ENCODE measurements at regions not wholly inside any gene's neighbourhood (a gene's known extent, or its start where the extent isn't known, plus 50 kb on each side); places are given as distances from the start of the nearest gene placed in this dataset.
"Not testable (repeated sequence)": the region's sequence is repeated elsewhere in the genome, so short reads cannot be mapped to it uniquely, and the experiment has no call there.

DNA sequence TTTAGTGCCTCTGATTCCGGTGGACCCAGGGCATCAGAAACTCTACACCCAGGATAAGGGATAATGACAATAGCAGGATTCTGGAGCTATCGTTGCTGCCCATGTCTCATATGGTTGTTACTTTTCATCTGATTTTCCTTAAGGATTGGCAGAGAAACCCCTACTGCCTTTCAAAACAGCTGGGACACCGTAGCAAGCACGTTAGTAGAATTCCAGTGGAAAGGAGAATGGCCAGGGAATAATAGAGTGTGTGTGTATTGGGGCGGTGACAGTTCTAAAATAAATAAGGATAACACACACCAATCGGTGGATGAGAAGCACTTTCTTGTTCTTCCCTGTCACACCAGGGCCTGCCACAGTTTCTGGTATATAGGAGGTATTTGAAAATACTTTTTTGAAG, 251.8 kb downstream of the HAPSTR1 start:
- no peak for DNase-seq (ENCODE audit: low read depth)

DNA sequence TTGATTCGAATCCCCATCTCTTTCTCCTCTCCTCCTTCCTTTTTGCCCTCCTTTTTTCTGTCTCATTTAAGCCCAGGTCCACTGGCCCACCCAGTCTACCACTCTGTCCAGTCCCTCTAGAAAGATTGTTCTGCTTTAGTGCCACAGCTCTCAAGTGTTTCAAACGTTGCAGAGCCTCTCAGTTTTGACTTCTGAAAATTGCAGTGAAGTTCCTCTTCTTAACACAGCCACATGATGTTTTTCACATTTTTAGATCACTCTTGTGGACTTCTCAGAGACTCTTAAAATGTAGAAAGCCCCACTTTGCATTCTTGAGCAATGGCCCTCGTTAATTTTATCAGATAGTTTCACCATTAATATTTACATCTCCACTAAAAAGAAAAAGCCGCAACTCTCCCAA, 253.1 kb downstream of the HAPSTR1 start:
- DNase-seq (ENCODE audit: low read depth) = no peak

DNA sequence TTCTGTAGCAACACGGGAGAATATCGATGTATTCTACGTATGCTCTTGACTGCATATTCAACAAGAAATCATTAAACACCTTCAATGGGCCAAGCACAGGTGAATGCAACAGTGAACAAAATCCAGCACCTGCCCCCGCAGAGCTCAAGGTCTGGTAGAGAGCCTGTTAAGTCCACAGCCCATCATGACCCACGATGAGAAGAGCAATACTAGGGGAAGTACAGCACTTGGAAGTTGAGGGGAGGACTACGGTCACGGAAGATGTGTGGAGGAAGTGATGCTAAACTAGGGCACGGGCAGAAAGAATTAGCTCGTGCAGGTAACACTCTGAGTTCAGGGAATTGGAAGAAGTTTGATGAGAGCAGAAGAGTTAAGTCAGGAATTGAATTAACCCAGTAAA, 253.6 kb downstream of the HAPSTR1 start:
- DNase-seq (ENCODE audit: low read depth) = no peak

DNA sequence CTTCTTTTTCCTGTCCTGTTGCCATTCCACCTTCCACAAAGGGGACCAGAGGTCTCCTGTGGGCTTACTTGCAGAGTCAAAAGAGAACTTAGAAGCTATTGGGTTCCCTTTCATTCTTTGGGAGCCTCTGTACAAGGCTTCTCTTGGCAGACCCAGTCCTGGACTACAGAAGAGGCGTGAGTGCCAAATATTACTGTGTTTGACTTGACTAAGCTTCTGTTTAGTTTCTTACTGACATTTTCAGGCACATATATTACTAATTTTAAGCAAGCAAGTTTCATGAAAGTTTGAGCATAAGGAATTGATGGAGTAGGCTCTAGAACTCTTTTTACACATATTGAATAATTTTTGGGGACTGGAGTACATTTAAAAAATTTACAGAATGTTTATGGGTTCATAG, 254.4 kb downstream of the HAPSTR1 start:
- DNase-seq (ENCODE audit: low read depth) = no peak

DNA sequence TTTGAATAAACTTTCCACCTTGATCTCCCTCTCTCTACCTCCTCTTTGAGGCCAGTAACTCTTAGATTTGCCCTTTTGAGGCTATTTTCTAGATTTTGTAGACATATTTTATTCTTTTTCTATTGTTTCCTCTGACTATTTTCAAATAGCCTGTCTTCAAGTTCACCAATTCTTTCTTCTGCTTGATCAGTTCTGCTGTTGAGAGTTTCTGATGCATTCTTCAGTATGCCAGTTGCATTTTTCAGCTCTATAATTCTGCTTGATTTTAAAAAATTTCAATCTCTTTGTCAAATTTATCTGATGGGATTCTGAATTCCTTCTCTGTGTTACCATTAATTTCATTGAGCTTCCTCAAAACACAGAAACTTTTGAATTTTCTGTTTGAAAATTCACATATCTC, 257.5 kb downstream of the HAPSTR1 start:
- DNase-seq (ENCODE audit: low read depth) = no peak

DNA sequence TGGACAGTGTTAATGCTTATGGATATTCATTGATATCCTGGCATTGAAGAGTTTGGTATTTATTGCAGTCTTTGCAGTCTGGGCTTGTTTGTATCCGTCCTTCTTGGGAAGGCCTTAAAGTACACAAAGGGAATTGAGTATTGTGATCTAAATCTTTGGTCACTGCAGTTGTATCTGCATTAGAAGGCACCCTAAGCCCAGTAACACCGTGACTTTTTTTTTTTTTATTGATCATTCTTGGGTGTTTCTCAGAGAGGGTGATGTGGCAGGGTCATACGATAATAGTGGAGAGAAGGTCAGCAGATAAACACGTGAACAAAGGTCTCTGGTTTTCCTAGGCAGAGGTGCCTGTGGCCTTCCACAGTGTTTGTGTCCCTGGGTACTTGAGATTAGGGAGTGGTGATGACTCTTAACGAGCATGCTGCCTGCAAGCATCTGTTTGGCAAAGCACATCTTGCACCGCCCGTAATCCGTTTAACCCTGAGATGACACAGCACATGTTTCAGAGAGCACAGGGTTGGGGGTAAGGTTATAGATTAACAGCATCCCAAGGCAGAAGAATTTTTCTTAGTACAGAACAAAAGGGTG, 258.0 kb downstream of the HAPSTR1 start:
- not testable (repeated sequence) for DNase-seq (ENCODE audit: low read depth)

DNA sequence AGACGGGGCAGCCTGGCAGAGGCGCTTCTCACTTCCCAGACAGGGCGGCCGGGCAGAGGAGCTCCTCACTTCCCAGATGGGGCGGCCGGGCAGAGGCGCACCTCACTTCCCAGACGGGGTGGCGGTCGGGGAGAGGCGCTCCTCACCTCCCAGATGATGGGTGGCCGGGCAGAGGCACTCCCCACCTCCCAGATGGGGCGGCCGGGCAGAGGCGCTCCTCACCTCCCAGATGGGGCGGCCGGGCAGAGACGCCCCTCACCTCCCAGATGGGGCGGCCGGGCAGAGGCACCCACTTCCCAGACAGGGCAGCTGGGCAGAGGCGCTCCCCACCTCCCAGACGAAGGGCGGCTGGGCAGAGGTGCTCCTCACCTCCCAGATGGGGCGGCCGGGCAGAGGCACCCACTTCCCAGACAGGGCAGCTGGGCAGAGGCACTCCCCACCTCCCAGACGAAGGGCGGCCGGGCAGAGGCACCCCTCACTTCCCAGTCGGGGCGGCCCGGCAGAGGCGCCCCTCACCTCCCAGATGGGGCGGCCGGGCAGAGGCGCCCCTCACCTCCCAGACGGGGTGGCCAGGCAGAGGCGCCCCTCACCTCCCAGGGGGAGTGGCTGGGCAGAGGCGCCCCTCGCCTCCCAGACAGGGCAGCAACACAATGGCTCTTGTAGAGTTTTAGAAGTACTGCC, 258.8 kb downstream of the HAPSTR1 start:
- not testable (repeated sequence) for DNase-seq (ENCODE audit: low read depth)

DNA sequence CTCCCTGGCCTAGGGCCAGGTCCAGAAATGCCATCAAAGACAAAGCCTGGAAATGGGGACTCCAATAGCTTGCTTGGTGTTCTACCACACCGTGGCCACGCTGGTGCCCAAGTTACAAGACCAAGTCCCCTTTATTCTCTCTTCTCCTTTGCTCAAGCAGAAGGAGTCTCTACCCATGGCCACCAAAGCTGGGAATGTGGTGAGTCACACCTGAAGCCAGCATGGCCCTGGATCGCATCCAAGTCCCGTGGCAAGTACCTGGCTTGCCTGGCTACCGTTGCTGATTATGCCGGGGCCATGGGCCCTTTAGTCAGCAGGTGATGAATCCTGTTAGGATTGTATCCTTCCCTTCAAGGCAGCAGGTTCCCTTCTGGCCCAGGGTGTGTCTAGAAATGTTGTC, 260.0 kb downstream of the HAPSTR1 start:
- no peak for DNase-seq (ENCODE audit: low read depth)

DNA sequence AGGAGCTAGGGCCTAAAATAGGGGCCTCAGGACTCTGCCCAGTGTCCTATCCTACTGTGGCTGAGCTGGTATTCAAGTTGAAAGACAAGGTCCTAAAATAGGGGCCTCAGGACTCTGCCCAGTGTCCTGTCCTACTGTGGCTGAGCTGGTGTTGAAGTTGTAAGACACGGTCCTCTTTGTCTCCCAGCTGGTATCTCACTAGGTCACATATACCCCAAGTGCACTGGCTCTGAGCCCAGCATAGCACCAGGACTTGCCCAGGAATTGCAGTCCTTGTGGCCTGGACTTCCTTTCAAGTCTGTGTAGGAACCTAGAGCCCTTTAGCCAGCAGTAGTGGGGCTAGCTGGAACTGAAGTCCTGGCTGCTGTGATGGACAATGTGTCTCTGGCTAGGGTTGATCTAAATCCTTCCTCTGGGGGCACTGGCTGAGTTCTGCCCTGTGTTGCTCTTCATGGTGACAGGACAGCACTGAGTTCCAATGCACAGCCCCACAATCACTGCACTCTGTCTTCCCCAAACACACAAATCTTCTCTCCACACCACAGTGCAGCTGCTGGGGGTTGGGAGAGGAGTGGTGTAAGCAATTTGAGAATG, 260.5 kb downstream of the HAPSTR1 start:
- DNase-seq (ENCODE audit: low read depth) = no peak

DNA sequence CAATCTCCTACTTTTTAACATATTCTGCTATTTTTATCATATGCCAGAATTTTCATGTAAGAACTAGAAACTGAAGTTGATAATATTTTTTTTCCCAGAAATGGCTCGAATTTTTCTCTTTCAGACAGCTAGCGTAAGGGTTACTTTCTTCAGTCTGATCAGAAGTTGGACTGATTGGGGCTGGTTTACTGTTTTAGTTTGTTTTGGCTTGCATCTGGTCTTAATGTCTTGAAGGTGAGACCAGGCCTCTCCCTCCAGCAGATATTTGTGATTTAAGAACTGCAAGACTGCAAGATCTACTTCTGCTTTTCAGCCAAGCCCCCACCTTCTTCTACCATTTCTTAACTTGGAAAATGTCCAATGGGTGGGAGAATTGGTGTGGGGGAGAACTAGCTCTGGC, 266.4 kb downstream of the HAPSTR1 start:
- DNase-seq (ENCODE audit: low read depth) = no peak

DNA sequence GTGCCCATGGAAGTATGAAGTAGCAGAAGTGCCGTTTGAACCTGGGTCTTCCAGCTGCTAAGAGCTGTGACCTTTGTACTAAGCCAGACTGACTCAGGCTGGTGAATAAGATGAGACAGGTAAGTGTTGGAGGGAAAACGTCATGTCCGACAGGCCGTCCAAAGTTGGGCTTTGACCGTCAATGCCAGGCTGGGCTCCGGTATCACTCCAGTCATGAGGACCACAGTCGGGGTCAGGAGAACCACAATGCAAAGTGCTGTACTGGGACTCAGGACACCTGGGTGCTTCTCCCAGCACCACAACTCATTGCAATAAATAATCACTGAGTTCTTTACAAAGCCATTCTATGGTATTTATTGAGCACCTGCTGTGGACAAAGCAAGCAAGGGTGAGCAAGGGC, 268.6 kb downstream of the HAPSTR1 start:
- DNase-seq (ENCODE audit: low read depth) = no peak

DNA sequence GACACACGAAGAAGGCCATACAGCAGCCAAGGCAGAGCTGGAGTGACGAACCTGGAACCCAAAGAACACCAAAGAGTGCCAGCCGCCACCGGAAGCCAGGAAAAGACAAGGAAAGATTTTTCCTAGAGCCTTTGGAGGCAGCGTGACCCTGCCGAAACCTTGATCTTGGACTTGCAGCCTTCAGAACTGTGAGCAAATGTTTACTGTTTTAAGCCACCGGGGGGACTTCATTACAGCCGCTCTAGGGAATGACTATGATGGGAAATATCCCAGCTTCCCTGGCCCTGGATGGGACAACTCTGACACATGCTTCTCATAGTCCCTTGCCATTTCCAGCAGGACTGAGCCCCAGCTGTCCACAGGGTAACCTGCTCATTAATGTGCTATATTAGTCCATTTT, 270.6 kb downstream of the HAPSTR1 start:
- no peak for DNase-seq (ENCODE audit: low read depth)

DNA sequence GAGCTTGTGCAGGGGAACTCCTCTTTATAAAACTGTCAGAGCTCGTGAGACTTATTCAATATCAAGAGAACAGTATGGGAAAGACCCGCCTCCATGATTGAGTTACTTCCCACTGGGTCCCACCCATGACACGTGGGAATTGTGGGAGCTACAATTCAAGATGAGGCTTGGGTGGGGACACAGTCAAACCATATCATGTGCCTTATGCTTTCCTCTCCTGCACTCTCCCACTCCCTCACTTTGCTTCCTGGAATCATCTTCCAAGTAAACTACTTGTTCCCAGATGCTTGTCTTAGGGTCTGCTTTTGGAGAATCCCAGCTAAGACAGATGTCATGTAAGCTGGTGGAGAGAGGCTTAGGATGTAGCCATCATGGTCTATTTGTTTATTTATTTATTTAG, 271.2 kb downstream of the HAPSTR1 start:
- DNase-seq (ENCODE audit: low read depth) = no peak

DNA sequence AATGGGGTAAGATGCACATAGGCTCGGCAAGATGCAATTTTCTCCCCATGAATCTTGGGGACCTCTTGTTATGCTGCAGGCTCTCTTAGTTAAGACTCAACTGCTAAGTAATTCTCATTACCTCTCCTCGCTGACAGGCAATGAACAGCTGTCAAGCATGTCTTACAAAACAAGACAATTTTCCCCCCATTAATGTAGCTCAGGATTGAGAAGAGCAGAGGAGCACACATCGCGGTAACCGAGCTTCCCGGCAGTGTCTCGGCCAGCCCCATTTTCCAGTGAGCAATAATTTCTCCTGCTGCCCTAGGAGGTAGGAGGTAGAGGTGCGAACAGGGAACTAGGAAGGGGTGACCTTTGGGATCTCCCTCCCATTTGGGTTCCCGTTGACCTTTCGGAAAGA, 272.1 kb downstream of the HAPSTR1 start:
- DNase-seq (ENCODE audit: low read depth) = no peak

DNA sequence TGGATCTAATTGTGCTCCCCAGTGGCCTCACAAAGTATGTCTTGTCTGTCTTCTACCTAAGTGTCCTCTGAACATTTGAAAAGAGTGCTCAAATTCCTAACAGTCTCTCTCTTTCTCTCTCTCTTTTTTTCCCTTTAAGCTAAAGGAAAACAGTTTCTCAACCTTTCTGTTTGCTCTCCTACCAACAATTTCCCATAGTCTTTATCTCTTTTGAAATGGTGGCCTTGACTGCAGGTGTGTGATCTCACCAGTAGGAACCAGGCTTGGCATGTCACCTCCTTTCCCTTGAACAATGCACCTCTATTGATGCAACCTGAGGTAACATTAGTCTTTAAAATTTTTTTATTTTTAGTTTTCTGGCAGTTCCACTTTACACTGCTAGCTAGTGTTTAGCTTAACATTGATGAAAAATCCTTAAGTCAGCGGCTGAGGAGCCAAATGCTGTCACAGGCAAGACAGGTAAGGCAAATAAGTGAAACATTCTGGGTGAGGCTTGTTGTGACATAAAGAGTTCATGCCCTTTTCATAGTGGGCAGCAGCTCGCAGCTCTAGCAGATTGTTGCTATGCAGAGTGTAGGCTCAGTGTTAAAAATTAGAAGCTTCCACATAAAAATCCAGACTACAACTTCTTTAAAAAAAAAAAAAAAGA, 273.4 kb downstream of the HAPSTR1 start:
- no peak for DNase-seq (ENCODE audit: low read depth)

DNA sequence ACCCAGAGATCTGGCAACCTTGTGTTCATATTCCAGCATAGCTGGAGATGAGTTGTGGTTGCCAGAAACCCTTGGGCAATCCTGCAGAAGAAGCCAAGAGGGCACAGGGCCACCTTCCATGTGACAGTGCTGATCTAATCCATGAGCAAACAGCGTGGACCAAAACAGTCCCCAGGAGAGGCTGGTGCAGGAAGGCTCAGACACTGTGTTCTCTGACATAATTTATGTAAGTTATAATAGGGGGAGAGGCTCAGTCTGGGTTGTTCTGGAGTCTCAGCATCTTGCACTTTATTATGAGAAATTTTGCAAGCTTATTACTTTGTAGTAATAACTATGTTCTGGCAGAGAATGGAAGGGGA, 273.9 kb downstream of the HAPSTR1 start:
- DNase-seq (ENCODE audit: low read depth) = no peak

DNA sequence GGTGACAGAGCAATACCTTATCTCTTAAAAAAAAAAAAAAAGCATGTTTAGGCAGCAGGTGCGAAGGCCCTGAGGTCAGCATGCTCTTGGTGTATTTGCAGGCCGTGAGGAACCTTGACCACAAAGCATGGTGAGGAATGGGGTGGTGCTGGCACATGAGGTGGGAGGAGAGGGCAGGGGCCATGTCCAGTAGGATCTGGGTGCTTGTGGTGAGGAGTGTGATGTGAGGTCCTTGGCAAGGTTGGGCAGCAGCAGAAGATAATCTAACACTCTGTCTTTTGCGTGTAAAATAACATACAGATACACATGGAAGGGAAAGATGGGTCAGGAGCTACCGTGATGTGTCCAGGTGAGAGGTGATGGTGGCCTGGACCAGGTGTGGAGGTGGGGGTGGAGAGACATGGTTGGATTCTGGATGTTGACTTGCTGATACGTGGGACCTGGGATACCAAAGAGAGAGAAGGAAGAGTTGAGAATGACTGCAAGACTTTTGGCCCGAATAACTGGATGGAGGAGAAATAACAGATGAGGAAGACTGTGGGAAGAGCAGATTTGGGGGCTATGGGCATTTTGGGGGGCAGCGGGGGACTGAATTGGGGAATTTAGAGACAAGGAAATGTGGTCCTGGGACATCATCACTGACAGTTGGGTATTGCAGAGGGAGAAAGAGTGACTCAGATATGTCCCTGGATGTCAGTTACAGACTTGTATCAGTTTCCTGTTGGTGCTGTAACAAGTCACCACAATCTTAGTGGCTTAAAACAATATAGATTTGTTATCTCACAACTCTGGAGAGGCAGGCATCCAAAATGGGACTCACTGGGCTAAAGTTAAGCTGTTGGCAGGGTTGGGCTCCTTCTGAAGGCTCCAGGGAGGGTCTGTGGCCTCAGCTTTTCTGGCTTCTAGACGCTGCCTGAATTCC, 274.9 kb downstream of the HAPSTR1 start:
- DNase-seq (ENCODE audit: low read depth) = no peak

DNA sequence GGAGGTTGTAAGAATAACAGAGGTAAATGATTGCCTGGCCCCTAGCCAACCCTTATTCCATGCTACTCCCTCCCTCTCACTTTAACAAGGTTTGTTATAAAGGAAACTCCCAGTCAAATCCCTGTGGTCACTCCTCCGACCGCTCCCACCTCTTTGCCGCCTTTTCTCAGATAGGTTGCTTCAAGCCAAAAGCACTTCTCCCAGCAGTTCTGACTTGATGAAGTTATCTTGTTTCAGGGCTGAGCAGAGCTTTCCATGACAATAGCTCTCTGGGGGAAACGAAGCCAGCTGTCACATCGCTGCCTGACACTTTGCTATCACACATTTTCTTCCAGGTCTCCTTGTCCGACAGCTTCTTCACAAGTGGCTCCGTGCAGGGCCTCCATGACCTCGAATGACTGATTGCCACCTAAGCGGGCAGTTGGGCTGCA, 278.6 kb downstream of the HAPSTR1 start:
- DNase-seq (ENCODE audit: low read depth) = no peak

DNA sequence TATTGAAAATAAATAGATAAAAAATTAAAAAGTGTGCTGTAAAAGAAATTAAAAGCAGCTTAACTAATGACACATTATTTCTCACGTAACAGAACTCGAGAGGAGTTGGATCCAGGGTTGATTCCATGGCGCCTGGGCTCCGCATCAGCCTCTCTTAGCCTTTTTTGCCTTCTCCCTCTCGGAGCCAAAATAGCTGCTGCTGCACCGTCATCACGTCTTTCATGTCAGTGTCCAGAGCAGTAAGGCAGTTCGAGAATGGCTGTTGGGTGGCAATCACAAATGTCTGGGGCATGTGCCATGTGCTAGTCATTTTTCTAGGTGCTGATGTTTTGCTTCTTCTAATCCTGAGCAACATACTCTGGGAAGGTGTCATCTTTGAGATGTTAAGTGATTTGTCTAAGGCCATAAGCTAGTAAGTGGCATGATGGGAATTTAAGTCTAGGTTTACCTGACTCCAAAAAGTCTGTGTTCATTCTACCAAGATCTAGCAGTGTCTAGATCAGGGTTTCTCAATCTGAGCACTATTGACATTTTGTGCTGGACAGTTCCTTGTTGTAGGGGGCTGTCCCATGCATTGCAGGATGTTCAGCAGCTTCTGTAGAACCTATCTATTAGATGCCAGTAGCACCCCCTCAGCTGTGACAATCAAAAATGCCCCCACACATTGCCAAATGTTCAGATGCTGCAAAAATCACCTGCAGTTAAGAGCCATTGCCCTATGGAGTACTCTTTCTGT, 280.4 kb downstream of the HAPSTR1 start:
- no peak for DNase-seq (ENCODE audit: low read depth)

DNA sequence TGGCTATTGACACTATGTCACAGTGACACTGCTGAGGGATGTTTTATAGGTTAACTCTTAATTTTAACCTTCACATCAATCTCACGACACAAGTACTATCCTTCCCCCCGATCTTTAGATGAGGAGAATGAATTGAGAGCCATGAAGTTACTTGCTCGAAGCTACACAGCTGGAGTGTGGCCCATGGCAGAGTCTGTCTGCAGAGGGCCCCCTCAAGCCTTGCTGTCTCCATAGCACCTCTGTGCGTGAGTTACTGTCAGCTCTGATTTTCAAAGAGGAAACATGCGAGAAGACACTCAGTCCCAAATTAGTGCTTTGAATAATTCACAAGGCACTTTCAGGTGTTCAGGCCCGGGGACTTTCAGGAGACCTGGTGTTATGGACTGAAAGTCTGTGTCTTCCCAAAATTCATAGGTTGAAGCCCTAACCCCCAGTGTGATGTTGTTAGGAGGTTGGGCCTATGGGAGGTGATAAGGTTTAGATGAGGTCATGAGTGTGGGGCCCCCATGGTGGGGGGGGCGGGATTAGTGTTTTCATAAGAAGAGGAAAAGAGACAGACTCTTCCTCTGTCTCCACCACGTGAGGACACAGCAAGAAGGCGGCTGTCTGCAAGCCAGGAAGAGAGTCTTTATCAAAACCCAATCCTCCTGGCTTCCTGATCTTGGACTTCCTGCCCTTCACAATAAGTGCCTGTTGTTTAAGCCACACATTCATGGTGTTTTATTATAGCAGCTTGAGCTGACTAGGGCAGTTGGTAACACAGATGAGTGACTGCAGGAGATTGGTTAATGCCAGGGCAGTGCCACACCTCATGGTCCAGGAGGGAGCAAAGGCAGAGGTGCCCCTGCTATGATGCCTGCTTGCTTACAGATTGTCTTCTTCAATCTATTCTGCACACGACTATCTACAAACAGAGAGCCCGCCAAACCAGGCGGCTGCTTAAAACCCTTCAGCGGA, 281.8 kb downstream of the HAPSTR1 start:
- DNase-seq (ENCODE audit: low read depth) = no peak
